ENCODE measurements at regions not wholly inside any gene's neighbourhood (a gene's known extent, or its start where the extent isn't known, plus 50 kb on each side); places are given as distances from the start of the nearest gene placed in this dataset.

GRCh38 chrX:109312757-109313156 is 169.1 kb downstream of the GUCY2F start:
- TF ChIP-seq, protein P1, sequence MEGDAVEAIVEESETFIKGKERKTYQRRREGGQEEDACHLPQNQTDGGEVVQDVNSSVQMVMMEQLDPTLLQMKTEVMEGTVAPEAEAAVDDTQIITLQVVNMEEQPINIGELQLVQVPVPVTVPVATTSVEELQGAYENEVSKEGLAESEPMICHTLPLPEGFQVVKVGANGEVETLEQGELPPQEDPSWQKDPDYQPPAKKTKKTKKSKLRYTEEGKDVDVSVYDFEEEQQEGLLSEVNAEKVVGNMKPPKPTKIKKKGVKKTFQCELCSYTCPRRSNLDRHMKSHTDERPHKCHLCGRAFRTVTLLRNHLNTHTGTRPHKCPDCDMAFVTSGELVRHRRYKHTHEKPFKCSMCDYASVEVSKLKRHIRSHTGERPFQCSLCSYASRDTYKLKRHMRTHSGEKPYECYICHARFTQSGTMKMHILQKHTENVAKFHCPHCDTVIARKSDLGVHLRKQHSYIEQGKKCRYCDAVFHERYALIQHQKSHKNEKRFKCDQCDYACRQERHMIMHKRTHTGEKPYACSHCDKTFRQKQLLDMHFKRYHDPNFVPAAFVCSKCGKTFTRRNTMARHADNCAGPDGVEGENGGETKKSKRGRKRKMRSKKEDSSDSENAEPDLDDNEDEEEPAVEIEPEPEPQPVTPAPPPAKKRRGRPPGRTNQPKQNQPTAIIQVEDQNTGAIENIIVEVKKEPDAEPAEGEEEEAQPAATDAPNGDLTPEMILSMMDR (IDR thresholded peaks at IDR 0.05): no peak
- TF ChIP-seq POLR2A (IDR thresholded peaks at IDR 0.05): no peak
